Stomach (tissue), 8 donors: ENCODE measurements at regions not wholly inside any gene's neighbourhood (a gene's known extent, or its start where the extent isn't known, plus 50 kb on each side); places are given as distances from the start of the nearest gene placed in this dataset.

Experiments
- DNase-seq, 2 donors: peaks; one replicate each; pipeline versions ENCODE4 v3.0.0 to v3.0.0-alpha.2; 2013 to 2019
- H3K27ac ChIP-seq, 5 donors: fragments of 200-600 bp in 4 of 5; sonication (generic) in 4 of 5; one replicate each; pipeline ENCODE4 v1.5.1; 2013 to 2019; ENCODE audit warnings: mild to moderate bottlenecking in 1 of 5, moderate library complexity in 1 of 5
- H3K27me3 ChIP-seq, 3 donors: fragments of 200-600 bp; sonication (generic); one replicate each; pipeline ENCODE4 v1.5.1; 2017 to 2019; ENCODE audit warnings: mixed run types in 1 of 3
- H3K36me3 ChIP-seq, 4 donors: fragments of 200-600 bp; sonication (generic); 1 replicate in 3 of 4; 2 replicates in 1 of 4; pipeline ENCODE4 v1.5.1; 2016 to 2019
- H3K4me1 ChIP-seq, 4 donors: fragments of 200-600 bp; sonication (generic); one replicate each; pipeline ENCODE4 v1.5.1; 2016 to 2019
- H3K4me3 ChIP-seq, 4 donors: fragments of 200-600 bp; sonication (generic) in 3 of 4; one replicate each; pipeline ENCODE4 v1.5.1; 2016 to 2019; ENCODE audit warnings: mild to moderate bottlenecking in 1 of 4
- H3K9me3 ChIP-seq, 4 donors: fragments of 200-600 bp; sonication (generic); one replicate each; pipeline ENCODE4 v1.5.1; 2016 to 2019
- EP300 ChIP-seq: sonication (generic); formaldehyde crosslinking; IDR thresholded peaks from one replicate; pipeline ENCODE4 v1.6.1; 2017; ENCODE audit warnings: antibody characterized with exemption
- POLR2A ChIP-seq, 4 donors: fragments of 450-650 bp; IDR thresholded peaks; one replicate each; pipeline ENCODE4 v1.6.1; 2016; ENCODE audit warnings: antibody characterized with exemption in 4 of 4, control low read depth in 2 of 4, mild to moderate bottlenecking in 1 of 4, moderate library complexity in 1 of 4
- POLR2AphosphoS5 ChIP-seq, 3 donors: sonication (generic); formaldehyde crosslinking; IDR thresholded peaks; one replicate each; pipeline ENCODE4 v1.6.1; 2016; ENCODE audit warnings: antibody characterized with exemption in 3 of 3
- WGBS, 5 donors: extraction: QIAGEN DNeasy Blood & Tissue Kit in 3 of 5; methylation state at CpG; one replicate each; pipeline versions ENCODE4 v1.1.5 to v1.1.7; 2013 to 2018; 5-methylcytosine and 5-hydroxymethylcytosine counted together
- intact Hi-C: fragments of 100-400 bp; cut with DNase I; formaldehyde crosslinking; loops from one replicate; pipeline ENCODE4 v1.15.1; 2023; ENCODE audit warnings: low total_unique reads
- TF ChIP-seq, protein P1 (sequence below), 7 experiments: fragments of 450-650 bp in 4 of 7; fragments of 200-600 bp in 3 of 7; sonication (generic) in 3 of 7; IDR thresholded peaks; one replicate each; pipeline ENCODE4 v1.5.1; 2016 to 2019; ENCODE audit warnings: antibody characterized with exemption in 7 of 7, control low read depth in 2 of 7, mild to moderate bottlenecking in 1 of 7
- donor health status: healthy with polysubstance abuse.
- donor health status: Bipolar disorder and iron deficiency.
- donor health status: healthy.

DNA sequence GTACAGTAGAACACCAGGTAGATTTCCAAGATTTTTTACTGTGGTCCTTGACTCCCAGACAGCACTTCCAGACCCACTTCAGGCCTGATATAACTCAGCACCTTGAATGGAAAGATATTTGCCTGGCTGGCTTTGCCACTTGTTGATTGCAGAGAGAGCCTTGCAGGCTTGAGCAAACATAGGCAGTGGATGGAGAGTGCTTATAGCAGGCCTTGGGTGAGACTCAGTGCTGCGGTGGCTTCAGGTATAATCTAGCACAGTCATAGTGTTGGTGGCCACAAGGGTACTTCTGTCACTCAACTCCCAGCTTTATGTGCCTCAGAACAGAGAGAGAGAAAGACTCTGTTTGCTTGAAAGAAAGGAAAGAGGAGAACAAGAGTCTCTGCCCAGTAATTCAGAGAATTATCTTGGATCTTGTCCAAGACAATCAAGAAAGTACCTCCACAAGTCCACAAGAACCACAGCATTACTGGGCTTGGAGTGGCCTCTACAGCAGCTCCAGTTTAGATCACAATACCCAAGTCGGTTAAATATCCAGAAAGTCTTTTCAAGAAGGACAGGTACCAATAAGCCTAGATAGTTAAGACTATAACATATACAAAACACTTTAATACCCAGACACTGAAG is 70.5 kb upstream of the FKBP1C start:
- no peak overlapping the region for H3K27ac ChIP-seq
- H3K27me3 ChIP-seq = no peaks in the 10 kb centered on the region
- H3K4me3 ChIP-seq = no peak overlapping the region
- TF ChIP-seq EP300 (no peak), POLR2AphosphoS5 (IDR thresholded peaks at IDR 0.05) (no peak), POLR2A (IDR thresholded peaks at IDR 0.05) (no peak)
- TF ChIP-seq, protein P1, sequence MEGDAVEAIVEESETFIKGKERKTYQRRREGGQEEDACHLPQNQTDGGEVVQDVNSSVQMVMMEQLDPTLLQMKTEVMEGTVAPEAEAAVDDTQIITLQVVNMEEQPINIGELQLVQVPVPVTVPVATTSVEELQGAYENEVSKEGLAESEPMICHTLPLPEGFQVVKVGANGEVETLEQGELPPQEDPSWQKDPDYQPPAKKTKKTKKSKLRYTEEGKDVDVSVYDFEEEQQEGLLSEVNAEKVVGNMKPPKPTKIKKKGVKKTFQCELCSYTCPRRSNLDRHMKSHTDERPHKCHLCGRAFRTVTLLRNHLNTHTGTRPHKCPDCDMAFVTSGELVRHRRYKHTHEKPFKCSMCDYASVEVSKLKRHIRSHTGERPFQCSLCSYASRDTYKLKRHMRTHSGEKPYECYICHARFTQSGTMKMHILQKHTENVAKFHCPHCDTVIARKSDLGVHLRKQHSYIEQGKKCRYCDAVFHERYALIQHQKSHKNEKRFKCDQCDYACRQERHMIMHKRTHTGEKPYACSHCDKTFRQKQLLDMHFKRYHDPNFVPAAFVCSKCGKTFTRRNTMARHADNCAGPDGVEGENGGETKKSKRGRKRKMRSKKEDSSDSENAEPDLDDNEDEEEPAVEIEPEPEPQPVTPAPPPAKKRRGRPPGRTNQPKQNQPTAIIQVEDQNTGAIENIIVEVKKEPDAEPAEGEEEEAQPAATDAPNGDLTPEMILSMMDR (IDR thresholded peaks at IDR 0.05) = no peak
- H3K36me3 ChIP-seq = no peaks in the 10 kb centered on the region
- intact Hi-C loops = no loop called here
- no peaks in the 10 kb centered on the region for H3K4me1 ChIP-seq
- no peak for DNase-seq
- peaks cover 0 to 10% (median 3%) of the 10 kb centered on the region in 4 donors for H3K9me3 ChIP-seq
- 71 to 92% (median 71%) methylated on average over 2 of the region's 2 CpGs for WGBS, 5 donors

- H3K4me1 ChIP-seq = no peaks in the 10 kb centered on the region
- no peak for DNase-seq
- no peaks in the 10 kb centered on the region for H3K36me3 ChIP-seq
- H3K4me3 ChIP-seq = no peak overlapping the region
- no peaks in the 10 kb centered on the region for H3K9me3 ChIP-seq
- intact Hi-C loops = no loop called here
- H3K27me3 ChIP-seq = no peaks in the 10 kb centered on the region
- no peak overlapping the region for H3K27ac ChIP-seq
- TF ChIP-seq, protein P1 (IDR thresholded peaks at IDR 0.05) = no peak
- no peak for TF ChIP-seq POLR2A (IDR thresholded peaks at IDR 0.05)
- TF ChIP-seq EP300 = no peak
- TF ChIP-seq POLR2AphosphoS5 (IDR thresholded peaks at IDR 0.05) = no peak
Measured at GRCh38 chr6:63149730-63150129, 61.5 kb upstream of the FKBP1C start.

GRCh38 chr6:63154535-63154934 is 56.7 kb upstream of the FKBP1C start:
- intact Hi-C loops = no loop called here
- no peaks in the 10 kb centered on the region for H3K4me1 ChIP-seq
- WGBS, 5 donors = 84 to 93% (median 89%) methylated on average over 2 of the region's 2 CpGs
- H3K27ac ChIP-seq = no peak overlapping the region
- H3K27me3 ChIP-seq = no peaks in the 10 kb centered on the region
- H3K4me3 ChIP-seq = no peak overlapping the region
- H3K36me3 ChIP-seq = no peaks in the 10 kb centered on the region
- no peak for TF ChIP-seq EP300
- TF ChIP-seq POLR2A (IDR thresholded peaks at IDR 0.05) = no peak
- no peak for TF ChIP-seq POLR2AphosphoS5 (IDR thresholded peaks at IDR 0.05)
- TF ChIP-seq, protein P1 (IDR thresholded peaks at IDR 0.05) = no peak
- no peaks in the 10 kb centered on the region for H3K9me3 ChIP-seq
- no peak for DNase-seq
